GM21360 (cell line): ENCODE measurements at regions not wholly inside any gene's neighbourhood (a gene's known extent, or its start where the extent isn't known, plus 50 kb on each side); places are given as distances from the start of the nearest gene placed in this dataset.
A peak's percentile ranks its signal among the peaks of the same experiment; 100 is the strongest.
"Not testable (repeated sequence)": the region's sequence is repeated elsewhere in the genome, so short reads cannot be mapped to it uniquely, and the experiment has no call there.

Source experiments
- ATAC-seq: cut with Tn5 transposase; IDR thresholded peaks from one replicate; pipeline ENCODE4 v1.9.1; 2021; ENCODE audit warnings: mild to moderate bottlenecking, moderate library complexity; ENCODE audit not compliant: unreplicated experiment

DNA sequence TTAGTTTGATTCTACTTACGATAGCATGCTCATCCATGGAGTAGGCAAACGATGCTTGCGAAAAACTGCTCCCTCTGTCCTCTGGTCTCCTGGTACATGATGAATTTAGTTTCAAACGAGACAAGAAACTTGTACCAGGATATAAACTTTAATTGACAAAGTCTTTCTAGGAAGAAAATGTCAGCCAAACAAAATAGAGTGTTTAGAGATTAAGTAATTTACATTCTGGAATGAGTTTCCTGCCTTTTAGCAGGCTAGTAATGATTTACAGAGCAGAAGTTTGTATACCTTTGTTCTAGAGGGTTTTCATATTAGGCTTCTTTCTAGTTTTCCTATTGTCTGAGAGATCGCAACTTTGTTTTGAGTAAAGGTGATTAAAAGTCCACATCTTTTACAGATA, 206.9 kb downstream of the RPL10L start:
- ATAC-seq, result no peak

GRCh38 chr14:46433381-46433780, 218.2 kb downstream of the RPL10L start:
- ATAC-seq, result no peak

- ATAC-seq, result no peak
Observed at GRCh38 chr14:46432516-46432915, 219.1 kb downstream of the RPL10L start.

DNA sequence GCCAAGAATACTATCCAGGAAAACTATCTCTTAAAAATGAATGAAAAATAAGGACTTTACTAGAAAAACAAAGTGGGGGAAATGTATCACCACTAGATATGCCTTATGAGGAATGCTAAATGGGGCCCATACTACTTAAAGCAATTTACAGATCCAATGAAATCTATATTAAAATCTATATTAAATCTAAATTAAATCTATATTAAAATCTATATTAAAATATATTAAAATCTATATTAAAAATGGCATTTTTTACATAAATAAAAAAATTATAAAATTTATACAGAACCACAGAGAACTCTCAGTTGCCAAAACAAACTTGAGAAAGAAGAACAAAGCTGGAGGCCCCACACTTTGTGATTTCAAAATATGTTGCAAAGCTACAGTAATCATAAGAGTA, 234.5 kb downstream of the RPL10L start:
- no peak for ATAC-seq

- no peak for ATAC-seq
Observed at GRCh38 chr14:46404865-46405811, 246.4 kb downstream of the RPL10L start.

- not testable (repeated sequence) for ATAC-seq
Observed at GRCh38 chr14:46402001-46402690, 249.4 kb downstream of the RPL10L start.

DNA sequence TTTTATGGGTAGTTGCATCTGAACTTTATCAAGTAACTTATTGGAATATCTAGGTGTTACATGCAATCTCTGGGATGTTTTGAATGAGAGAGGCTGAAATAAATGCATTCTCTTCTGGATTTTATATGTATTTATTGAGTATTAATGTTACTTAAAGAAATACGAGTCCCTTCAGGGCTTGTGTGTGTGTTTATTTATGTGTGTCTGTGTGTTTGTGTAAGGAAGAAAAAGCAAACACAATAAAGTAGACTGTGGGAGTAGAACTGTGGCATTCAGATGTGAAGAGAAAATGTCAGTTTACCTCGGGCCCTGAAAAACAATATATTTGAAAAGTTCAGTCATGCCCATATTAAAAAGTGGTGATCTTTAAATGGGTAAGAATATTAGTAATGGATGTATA, 250.5 kb downstream of the RPL10L start:
- no peak for ATAC-seq

DNA sequence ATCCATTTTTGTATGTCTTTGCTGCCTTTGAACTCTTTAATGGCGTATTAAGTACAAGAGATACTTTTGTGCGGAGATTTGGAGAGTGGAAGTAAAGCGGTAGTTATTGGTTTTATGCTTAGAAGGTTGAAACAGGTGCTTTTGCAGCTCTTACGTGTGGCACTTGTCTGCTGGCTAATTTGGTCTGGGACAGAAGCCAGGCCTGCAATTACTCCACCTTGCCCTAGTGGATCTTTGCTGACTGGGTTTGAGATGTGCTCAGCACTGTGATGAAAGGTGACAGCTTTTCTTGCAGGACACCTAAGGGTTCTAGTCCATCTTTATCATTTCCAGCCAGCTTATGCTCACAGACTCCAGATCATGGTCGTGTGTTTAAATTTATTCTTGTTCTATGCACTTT, 252.5 kb downstream of the RPL10L start:
- no peak for ATAC-seq

DNA sequence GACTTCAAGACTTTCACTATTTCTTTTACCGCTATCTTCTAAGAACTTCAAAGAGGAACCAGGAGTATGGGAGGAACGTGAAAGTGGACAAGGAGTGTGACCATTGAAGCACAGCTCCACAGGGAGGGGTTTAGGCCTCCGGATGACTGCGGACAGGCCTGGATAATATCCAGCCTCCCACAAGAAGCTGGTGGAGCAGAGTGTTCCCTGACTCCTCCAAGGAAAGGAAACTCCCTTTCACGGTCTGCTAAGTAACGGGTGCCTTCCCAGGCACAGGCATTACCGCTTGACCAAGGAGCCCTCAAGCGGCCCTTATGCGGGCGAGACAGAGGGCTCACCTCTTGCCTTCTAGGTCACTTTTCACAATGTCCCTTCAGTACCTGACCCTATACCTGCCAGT, 267.0 kb downstream of the RPL10L start:
- ATAC-seq, result no peak

GRCh38 chr14:46381674-46382073, 269.9 kb downstream of the RPL10L start:
- no peak for ATAC-seq

GRCh38 chr14:46378248-46378647, 273.3 kb downstream of the RPL10L start:
- ATAC-seq, result no peak

DNA sequence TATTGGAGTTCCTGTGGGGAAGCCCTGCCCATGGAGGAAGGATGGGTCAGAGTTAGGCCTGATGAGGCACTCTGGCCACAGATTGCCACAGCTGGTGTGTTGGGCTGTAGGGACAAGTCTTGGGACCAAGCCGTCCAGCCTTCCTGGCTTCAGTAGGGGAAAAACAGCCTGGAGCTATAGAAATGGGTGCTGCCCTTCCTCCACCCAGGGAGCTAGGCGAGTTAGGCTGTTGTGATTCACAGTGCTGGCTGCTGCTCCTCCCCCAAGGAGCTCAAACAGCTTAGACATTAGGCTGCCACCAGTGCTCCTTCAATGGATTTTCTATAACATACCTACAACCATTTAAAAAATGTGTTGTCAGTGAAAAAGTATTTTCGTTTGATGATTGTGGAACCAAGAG, 274.3 kb downstream of the RPL10L start:
- ATAC-seq, result no peak

GRCh38 chr14:46369391-46369790, 282.2 kb downstream of the RPL10L start:
- no peak for ATAC-seq

DNA sequence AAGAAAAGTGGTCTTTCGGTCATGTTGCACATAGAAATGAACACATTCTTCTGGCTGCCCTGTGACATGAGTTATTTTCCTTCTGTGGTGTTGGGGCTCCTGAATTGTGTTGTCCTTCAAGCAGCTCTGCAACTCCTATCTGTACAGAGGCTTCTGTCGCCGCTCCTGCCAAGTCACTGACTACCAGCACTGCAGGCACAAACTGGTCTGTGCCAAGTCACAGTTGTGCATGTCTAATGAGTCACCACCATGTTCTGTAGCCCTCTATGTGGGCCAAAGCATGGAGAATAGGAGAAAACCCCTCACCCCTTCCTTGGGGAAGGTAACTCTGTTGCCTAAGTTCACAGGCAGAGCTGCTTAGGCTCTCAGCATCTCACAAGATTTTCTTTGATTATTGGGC, 283.3 kb downstream of the RPL10L start:
- ATAC-seq, result no peak

- no peak for ATAC-seq
Observed at GRCh38 chr14:46352844-46353243, 298.7 kb downstream of the RPL10L start.

DNA sequence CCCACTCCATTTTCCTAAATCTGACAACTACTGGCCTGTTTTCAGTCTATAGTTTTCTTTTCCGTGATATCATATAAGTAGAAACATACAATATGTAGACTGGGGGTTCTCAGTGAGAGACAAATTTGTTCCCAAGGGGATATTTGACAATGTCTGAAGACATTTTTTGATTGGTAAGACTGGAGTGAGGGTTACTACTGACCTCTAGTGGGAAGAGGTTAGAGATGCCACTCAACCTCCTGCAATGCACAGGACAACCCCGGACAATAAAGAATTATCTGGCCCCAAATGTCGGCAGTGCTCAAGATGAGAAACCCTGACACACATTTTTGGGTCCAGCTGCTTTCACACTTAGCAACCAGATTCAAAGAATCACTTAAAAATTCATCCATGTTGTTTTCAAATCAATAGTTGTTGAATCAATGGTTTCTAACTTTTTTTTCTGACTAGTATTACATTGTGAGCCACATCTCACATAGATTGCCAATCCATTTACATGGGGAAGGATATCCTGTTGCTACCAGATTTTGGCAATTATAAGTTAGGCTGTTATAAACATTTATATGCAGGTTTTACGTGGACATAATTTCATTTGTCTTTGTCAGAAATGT, 307.1 kb downstream of the RPL10L start:
- ATAC-seq, result peak; percentile 71

- ATAC-seq, result no peak
Observed at GRCh38 chr14:46325777-46326176, 325.8 kb downstream of the RPL10L start.

- no peak for ATAC-seq
Observed at GRCh38 chr14:46325157-46325556, 326.4 kb downstream of the RPL10L start.

DNA sequence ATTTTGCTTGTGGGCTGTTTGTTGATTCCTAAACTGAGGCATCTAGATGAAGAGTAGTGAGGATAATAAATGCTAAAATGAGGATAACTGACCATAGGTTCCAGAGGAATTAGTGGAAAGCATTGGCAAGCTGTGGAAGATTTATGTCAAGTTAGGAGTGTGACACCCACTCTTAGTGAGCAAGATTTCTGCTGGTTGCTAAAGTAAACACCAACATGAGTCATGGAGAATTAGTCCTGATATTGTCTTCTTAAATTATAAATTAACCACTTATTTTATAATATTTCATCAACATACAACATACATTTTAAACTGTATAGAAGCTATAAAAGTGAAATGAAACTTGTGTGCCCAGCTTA, 328.2 kb downstream of the RPL10L start:
- ATAC-seq, result no peak

DNA sequence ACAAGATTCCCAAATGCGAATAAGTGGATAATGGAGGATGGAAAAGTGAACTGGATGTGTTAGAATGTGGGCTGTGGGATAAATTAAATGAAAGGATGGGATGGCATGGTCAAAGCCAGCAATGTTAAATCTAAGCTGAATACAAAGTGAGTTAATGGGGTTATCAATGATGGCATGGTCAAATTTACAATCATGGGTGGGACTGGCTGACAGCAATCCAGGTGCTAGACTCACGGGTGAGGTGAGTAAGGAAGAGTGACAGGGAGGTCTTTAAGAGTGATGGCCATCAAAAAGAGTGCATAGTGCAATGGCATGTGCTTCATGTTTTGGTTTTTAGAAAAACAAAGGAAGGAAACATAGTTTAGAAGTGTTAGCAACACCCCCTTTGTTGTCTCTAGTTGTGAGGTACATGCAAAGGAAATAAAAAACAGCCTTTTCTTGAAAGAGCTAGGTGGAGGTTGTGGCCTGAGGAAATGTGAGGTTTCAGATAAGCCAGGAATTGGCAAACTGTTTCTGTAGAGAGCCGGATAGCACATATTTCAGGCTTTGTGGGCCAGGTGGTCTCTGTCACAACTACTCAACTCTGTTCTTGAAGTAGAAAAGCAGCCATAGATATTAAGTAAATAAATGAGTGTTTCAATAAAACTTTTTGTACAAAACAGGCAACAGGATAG, 328.7 kb downstream of the RPL10L start:
- no peak for ATAC-seq

- no peak for ATAC-seq
Observed at GRCh38 chr14:46322076-46322475, 329.5 kb downstream of the RPL10L start.
